Left ventricle myocardium superior (tissue), 1 donor: ENCODE measurements at regions not wholly inside any gene's neighbourhood (a gene's known extent, or its start where the extent isn't known, plus 50 kb on each side); places are given as distances from the start of the nearest gene placed in this dataset.

Experiments used
- ATAC-seq: fragments of 200-7000 bp; cut with Tn5 transposase; one replicate; pipeline ENCODE4 v1.9.1; 2020; ENCODE audit warnings: mild to moderate bottlenecking, moderate library complexity
- DNase-seq: peaks from one replicate; pipeline ENCODE4 v3.0.0-alpha.2; 2020
- intact Hi-C: fragments of 100-400 bp; cut with micrococcal nuclease; formaldehyde crosslinking; loops from one replicate; pipeline ENCODE4 v1.11.0; 2022
- donor health status: DM: no; HTN: yes; CAD: no; lungs with severe emphysema.

DNA sequence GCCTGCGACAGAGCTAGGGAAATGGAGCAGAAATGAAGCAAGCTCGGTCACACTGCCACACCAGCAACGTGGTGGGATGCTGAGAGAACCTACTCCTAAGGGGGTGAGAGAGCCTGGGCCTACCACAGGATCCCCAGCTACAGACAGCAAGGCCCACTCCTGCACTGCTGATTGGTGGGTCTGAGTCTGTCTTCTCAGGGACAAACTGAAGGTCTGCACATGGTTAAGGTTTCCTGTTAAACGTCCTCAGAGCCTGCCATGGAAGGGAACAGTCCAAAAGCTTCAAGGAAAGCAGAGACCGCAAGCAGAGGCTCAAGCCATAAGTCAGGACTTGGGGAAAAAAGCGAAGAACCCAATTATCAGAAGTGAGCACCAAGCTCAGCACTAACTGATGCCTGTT is 53.5 kb upstream of the MED4 start:
- intact Hi-C loops: no loop called here
- DNase-seq (no peak), ATAC-seq (no peak)

DNA sequence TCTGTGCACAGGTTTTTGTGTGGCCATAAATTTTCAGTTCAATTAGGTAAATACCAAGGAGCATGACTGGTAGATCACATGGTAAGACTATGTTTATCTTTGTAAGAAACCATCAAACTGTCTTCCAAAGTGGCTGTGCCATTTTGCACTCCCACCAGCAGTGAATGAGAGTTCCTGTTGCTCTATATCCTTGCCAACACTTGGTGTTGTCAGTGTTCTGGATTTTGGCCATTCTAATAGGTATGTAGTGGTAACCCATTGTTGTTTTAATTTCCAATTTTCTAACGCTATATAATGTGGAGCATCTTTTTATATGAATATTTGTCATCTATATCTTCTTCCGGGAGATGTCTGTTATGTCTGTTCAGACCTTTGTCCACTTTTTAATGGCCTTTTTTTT is 51.7 kb upstream of the MED4 start:
- ATAC-seq (no peak), DNase-seq (no peak)
- intact Hi-C loops: no loop called here

- no peak for DNase-seq
- ATAC-seq: no peak
Measured at GRCh38 chr13:48146122-48146521, 51.2 kb upstream of the MED4 start.

More at GRCh38 chr13:48146122-48146521, 51.2 kb upstream of the MED4 start:
- intact Hi-C loops: no loop called here
